PFSK-1 (cell line): ENCODE measurements at regions not wholly inside any gene's neighbourhood (a gene's known extent, or its start where the extent isn't known, plus 50 kb on each side); places are given as distances from the start of the nearest gene placed in this dataset.

Experiments used
- FOXP2 ChIP-seq: optimal IDR thresholded peaks from 2 replicates; pipeline ENCODE3; 2011; ENCODE audit warnings: borderline replicate concordance, control low read depth, inconsistent platforms; ENCODE audit not compliant: insufficient read depth; ENCODE audit errors: extremely low read length, extremely low read depth
- POLR2AphosphoS5 ChIP-seq: IDR thresholded peaks from 2 replicates; pipeline ENCODE4 v1.6.1; 2012; ENCODE audit warnings: low read depth, mild to moderate bottlenecking, control low read depth, low read length, moderate library complexity
- REST ChIP-seq, 2 experiments: IDR thresholded peaks; 2 replicates each; pipeline versions ENCODE4 v1.6.1 to v1.8.0; 2011 to 2012; ENCODE audit warnings: low read depth in 2 of 2, low read length in 2 of 2, control low read depth in 1 of 2, inconsistent platforms in 1 of 2, mild to moderate bottlenecking in 1 of 2, moderate library complexity in 1 of 2; ENCODE audit not compliant: insufficient read depth in 1 of 2
- SIN3A ChIP-seq: IDR thresholded peaks from 2 replicates; pipeline ENCODE4 v1.6.1; 2012; ENCODE audit warnings: mild to moderate bottlenecking, low read length, moderate library complexity, borderline replicate concordance; ENCODE audit not compliant: insufficient read depth
- TAF1 ChIP-seq: IDR thresholded peaks from 2 replicates; pipeline ENCODE4 v1.6.1; 2012; ENCODE audit warnings: low read length, control low read depth, borderline replicate concordance; ENCODE audit not compliant: insufficient read depth

DNA sequence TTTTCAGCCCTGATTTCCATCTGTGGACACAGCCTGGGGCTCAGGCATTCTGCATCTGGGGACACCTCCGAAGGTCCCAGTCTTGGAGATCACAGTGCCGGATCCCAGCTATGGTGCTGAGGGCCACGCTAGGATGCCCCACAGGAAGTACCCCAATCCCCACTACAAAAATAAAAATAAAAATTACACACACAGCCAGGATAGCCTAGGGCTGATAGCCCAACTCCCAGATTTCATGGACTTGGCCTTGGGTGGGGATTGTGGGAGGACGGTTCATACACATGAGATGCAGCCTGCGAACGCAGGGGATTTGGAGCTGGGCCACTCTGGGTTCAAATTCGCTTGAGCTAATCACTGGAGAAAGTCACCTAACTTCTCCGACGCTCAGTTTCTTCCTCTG, 237.7 kb downstream of the BUD13 start:
- TF ChIP-seq TAF1 (no peak), SIN3A (no peak), REST (IDR thresholded peaks at IDR 0.05; ENCODE audit: insufficient read depth in 1 of 2, low read depth in 2 of 2, low read length in 2 of 2) (no peak), POLR2AphosphoS5 (no peak), FOXP2 (no peak)

DNA sequence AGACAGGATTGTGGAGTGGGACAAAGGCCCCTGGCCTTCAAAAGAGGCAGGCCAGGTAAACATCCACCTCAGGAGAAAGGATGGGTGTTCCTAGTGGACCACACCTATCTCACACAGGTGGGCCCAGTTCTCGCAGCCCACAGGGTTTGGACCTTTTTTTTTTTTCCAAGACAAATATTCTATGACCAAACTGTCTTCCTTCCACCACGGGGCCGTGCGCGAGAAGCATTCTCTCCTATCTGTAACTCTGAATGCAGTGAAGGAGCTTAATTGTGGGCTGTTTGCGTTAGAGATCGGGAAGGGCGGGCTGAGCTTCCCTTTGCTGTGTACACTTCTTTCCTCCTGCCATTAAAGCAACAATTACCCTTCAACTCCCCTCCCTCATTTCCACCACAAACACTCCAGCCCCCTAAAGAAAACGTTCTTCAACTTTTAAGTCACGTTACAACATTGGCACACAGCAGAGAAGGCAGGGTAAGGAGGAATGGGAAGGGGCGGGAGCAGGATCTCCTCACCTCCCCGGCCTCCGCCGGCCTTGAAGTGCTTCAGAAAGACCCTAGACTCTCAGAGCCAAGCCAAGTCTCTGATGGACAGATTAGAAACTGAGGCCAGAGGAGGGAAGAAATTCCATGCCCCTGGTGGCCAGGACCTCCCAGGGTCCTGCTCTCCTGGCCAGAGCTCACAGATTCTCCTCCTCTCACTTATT, 238.4 kb downstream of the BUD13 start:
- TF ChIP-seq SIN3A: no peak
- no peak for TF ChIP-seq FOXP2
- no peak for TF ChIP-seq POLR2AphosphoS5
- no peak for TF ChIP-seq TAF1
- TF ChIP-seq REST (IDR thresholded peaks at IDR 0.05; ENCODE audit: insufficient read depth in 1 of 2, low read depth in 2 of 2, low read length in 2 of 2): no peak

GRCh38 chr11:116533186-116533825, 239.5 kb downstream of the BUD13 start:
- no peak for TF ChIP-seq FOXP2
- TF ChIP-seq TAF1: no peak
- no peak for TF ChIP-seq SIN3A
- no peak for TF ChIP-seq REST (IDR thresholded peaks at IDR 0.05; ENCODE audit: insufficient read depth in 1 of 2, low read depth in 2 of 2, low read length in 2 of 2)
- TF ChIP-seq POLR2AphosphoS5: no peak

DNA sequence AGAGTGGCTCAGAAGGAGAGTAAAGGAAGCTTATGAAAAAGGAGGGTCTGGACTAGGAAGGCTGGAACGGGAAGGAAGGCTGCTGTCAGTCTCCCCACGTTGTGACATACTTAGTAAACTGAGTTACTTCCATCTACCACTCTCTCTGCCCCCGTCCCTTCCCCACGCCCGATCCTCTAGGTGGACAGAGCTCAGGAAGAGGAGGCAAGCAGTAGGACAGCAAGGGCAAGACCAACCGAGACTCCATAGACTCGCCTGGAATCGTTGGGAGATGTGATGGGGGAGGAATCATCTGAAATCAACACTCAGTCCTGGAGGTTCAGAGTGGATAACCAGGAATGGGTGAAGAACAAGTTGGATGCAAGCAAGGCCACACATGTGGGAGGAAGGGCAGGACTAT, 240.7 kb downstream of the BUD13 start:
- no peak for TF ChIP-seq FOXP2

DNA sequence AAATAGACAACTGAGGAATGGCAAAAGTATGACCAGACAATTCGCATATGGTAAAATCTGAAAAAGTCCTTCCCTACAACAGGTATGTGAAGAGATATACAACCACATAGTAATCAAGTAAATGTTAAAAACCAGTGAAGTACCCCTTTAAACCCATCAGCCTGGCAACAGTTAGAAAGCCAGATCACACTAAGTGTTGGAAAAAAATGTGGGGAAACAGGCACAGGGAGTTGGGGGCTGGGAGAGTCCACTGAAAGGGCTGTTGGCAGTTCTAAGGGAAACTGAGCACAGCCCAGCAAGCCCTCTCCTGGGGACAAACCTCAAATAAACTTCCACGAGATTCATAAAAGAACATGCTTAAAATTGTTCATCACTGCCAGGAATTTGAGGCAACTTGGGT, 242.1 kb downstream of the BUD13 start:
- TF ChIP-seq REST (IDR thresholded peaks at IDR 0.05; ENCODE audit: insufficient read depth in 1 of 2, low read depth in 2 of 2, low read length in 2 of 2) (no peak), SIN3A (no peak), POLR2AphosphoS5 (no peak), FOXP2 (no peak), TAF1 (no peak)
